ENCODE measurements at regions not wholly inside any gene's neighbourhood (a gene's known extent, or its start where the extent isn't known, plus 50 kb on each side); places are given as distances from the start of the nearest gene placed in this dataset.
A peak's percentile ranks its signal among the peaks of the same experiment; 100 is the strongest.

GRCh38 chr7:115357703-115357999 is 435.8 kb downstream of the MDFIC start:
- H3K36me3 Mint-ChIP-seq (ENCODE audit: low read depth), result no peaks in the 10 kb centered on the region
- intact Hi-C loops (cut with micrococcal nuclease), result no loop called here
- H3K4me1 Mint-ChIP-seq (ENCODE audit: low read depth), result no peaks in the 10 kb centered on the region
- ChIA-PET POLR2A (no interaction called here), CTCF (no interaction called here)
- no peaks in the 10 kb centered on the region for H3K9me3 Mint-ChIP-seq
- ATAC-seq, result no peak
- no peak for DNase-seq
- H3K27ac Mint-ChIP-seq, result no peak overlapping the region
- H3K27me3 Mint-ChIP-seq, result peaks cover 1% of the 10 kb centered on the region
- TF ChIP-seq CTCF (IDR thresholded peaks at IDR 0.05), result no peak
- H3K4me3 Mint-ChIP-seq, result no peak overlapping the region

GRCh38 chr7:115356999-115357702 is 435.3 kb downstream of the MDFIC start:
- ATAC-seq, result no peak
- CTCF ChIA-PET, result interaction anchor here (1.0 kb wide), 1 partner anchor 23 kb away, joined by 3 read pairs; no protein-coding TSS in a partner anchor
- intact Hi-C loops (cut with micrococcal nuclease), result no loop called here
- no peak for TF ChIP-seq CTCF (IDR thresholded peaks at IDR 0.05)
- Mint-ChIP-seq H3K27ac (no peak overlapping the region), H3K36me3 (ENCODE audit: low read depth) (no peaks in the 10 kb centered on the region), H3K27me3 (peaks cover 1% of the 10 kb centered on the region), H3K9me3 (no peaks in the 10 kb centered on the region), H3K4me1 (ENCODE audit: low read depth) (no peaks in the 10 kb centered on the region), H3K4me3 (no peak overlapping the region)
- no peak for DNase-seq
- POLR2A ChIA-PET, result no interaction called here

GRCh38 chr7:115356139-115356746 is 434.3 kb downstream of the MDFIC start:
- Mint-ChIP-seq H3K4me3 (no peak overlapping the region), H3K27me3 (no peaks in the 10 kb centered on the region), H3K27ac (no peak overlapping the region), H3K36me3 (ENCODE audit: low read depth) (no peaks in the 10 kb centered on the region), H3K4me1 (ENCODE audit: low read depth) (no peaks in the 10 kb centered on the region), H3K9me3 (no peaks in the 10 kb centered on the region)
- ChIA-PET CTCF (interaction anchor here (1.0 kb wide), 1 partner anchor 22 kb away, joined by 3 read pairs; no protein-coding TSS in a partner anchor), POLR2A (no interaction called here)
- intact Hi-C loops (cut with micrococcal nuclease), result no loop called here
- ATAC-seq (no peak), DNase-seq (no peak)
- peak; percentile 55 for TF ChIP-seq CTCF (IDR thresholded peaks at IDR 0.05)

DNA sequence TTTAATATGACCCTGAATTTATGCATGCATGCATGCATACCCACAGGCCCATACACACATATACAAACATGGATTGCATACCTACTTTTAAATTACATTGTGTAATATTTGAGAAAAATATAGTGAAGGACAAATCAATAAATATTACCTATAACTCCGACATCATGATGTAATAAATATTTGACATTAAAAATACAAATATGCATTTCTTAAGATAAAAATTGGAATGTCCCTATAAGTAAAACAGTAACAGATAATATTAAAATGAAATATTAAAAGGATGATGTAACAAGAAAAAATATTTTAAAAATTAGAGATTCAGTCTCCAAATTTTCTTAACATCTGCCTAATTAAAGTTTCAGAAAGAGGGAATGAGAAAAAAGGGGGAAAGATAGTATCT is 433.0 kb downstream of the MDFIC start:
- POLR2A ChIA-PET, result no interaction called here
- H3K27me3 Mint-ChIP-seq, result no peaks in the 10 kb centered on the region
- no peak for DNase-seq
- no peak for ATAC-seq
- no peak overlapping the region for H3K4me3 Mint-ChIP-seq
- CTCF ChIA-PET, result no interaction called here
- intact Hi-C loops (cut with micrococcal nuclease), result no loop called here
- H3K36me3 Mint-ChIP-seq (ENCODE audit: low read depth), result no peaks in the 10 kb centered on the region
- no peak overlapping the region for H3K27ac Mint-ChIP-seq
- no peaks in the 10 kb centered on the region for H3K4me1 Mint-ChIP-seq (ENCODE audit: low read depth)
- H3K9me3 Mint-ChIP-seq, result no peaks in the 10 kb centered on the region
- no peak for TF ChIP-seq CTCF (IDR thresholded peaks at IDR 0.05)

GRCh38 chr7:115352375-115352774 is 430.5 kb downstream of the MDFIC start:
- ATAC-seq (no peak), DNase-seq (no peak)
- H3K27ac Mint-ChIP-seq, result no peak overlapping the region
- no peak overlapping the region for H3K4me3 Mint-ChIP-seq
- TF ChIP-seq CTCF (IDR thresholded peaks at IDR 0.05), result no peak
- H3K9me3 Mint-ChIP-seq, result no peaks in the 10 kb centered on the region
- intact Hi-C loops (cut with micrococcal nuclease), result no loop called here
- H3K27me3 Mint-ChIP-seq, result peaks cover 2% of the 10 kb centered on the region
- ChIA-PET CTCF (interaction anchor here (1.7 kb wide), 1 partner anchor 486 kb away, joined by 4 read pairs; no protein-coding TSS in a partner anchor), POLR2A (no interaction called here)
- no peaks in the 10 kb centered on the region for H3K36me3 Mint-ChIP-seq (ENCODE audit: low read depth)
- H3K4me1 Mint-ChIP-seq (ENCODE audit: low read depth), result no peaks in the 10 kb centered on the region
